ENCODE measurements at regions not wholly inside any gene's neighbourhood (a gene's known extent, or its start where the extent isn't known, plus 50 kb on each side); places are given as distances from the start of the nearest gene placed in this dataset.

- Histone ChIP-seq H3K9ac (ENCODE audit: low read depth, low read length) (no peak overlapping the region), H3K4me2 (ENCODE audit: insufficient read depth, low read length) (no peak overlapping the region), H3K4me1 (ENCODE audit: insufficient read depth, low read length) (no peaks in the 10 kb centered on the region), H3K27ac (ENCODE audit: low read length) (no peak overlapping the region), H3K4me3 (ENCODE audit: low read depth in 1 of 2, low read length in 2 of 2) (no peak overlapping the region), H3K36me3 (ENCODE audit: insufficient read depth, low read length) (no peaks in the 10 kb centered on the region), H3K9me3 (ENCODE audit: insufficient read depth, low read length, severe bottlenecking) (no peaks in the 10 kb centered on the region), H4K20me1 (ENCODE audit: insufficient read depth, low read length) (no peaks in the 10 kb centered on the region), H3K79me2 (ENCODE audit: insufficient read depth, low read length) (no peaks in the 10 kb centered on the region), H2AFZ (ENCODE audit: low read depth, low read length) (no peak overlapping the region), H3K27me3 (ENCODE audit: insufficient read depth, low read length, poor library complexity) (no peaks in the 10 kb centered on the region)
- TF ChIP-seq EZH2 (IDR thresholded peaks at IDR 0.05; ENCODE audit: borderline replicate concordance, low read depth, low read length, severe bottlenecking) (no peak), CTCF (IDR thresholded peaks at IDR 0.05; ENCODE audit: borderline replicate concordance, extremely low read depth, low read length, poor library complexity, severe bottlenecking) (no peak)
- ATAC-seq (ENCODE audit: insufficient read depth, low read depth) = no peak
- DNase-seq = no peak
Observed at GRCh38 chr2:37816686-37817085, 108.4 kb upstream of the RMDN2 start.

- H3K9me3 ChIP-seq (ENCODE audit: insufficient read depth, low read length, severe bottlenecking) = no peaks in the 10 kb centered on the region
- no peaks in the 10 kb centered on the region for H4K20me1 ChIP-seq (ENCODE audit: insufficient read depth, low read length)
- no peaks in the 10 kb centered on the region for H3K4me1 ChIP-seq (ENCODE audit: insufficient read depth, low read length)
- TF ChIP-seq CTCF (IDR thresholded peaks at IDR 0.05; ENCODE audit: borderline replicate concordance, extremely low read depth, low read length, poor library complexity, severe bottlenecking) = no peak
- TF ChIP-seq EZH2 (IDR thresholded peaks at IDR 0.05; ENCODE audit: borderline replicate concordance, low read depth, low read length, severe bottlenecking) = no peak
- no peak overlapping the region for H3K9ac ChIP-seq (ENCODE audit: low read depth, low read length)
- no peaks in the 10 kb centered on the region for H3K36me3 ChIP-seq (ENCODE audit: insufficient read depth, low read length)
- no peak for ATAC-seq (ENCODE audit: insufficient read depth, low read depth)
- no peaks in the 10 kb centered on the region for H3K27me3 ChIP-seq (ENCODE audit: insufficient read depth, low read length, poor library complexity)
- no peak overlapping the region for H2AFZ ChIP-seq (ENCODE audit: low read depth, low read length)
- no peaks in the 10 kb centered on the region for H3K79me2 ChIP-seq (ENCODE audit: insufficient read depth, low read length)
- no peak overlapping the region for H3K27ac ChIP-seq (ENCODE audit: low read length)
- no peak overlapping the region for H3K4me3 ChIP-seq (ENCODE audit: low read depth in 1 of 2, low read length in 2 of 2)
- DNase-seq = no peak
- H3K4me2 ChIP-seq (ENCODE audit: insufficient read depth, low read length) = no peak overlapping the region
Observed at GRCh38 chr2:37819186-37819585, 105.9 kb upstream of the RMDN2 start.

GRCh38 chr2:37820471-37820986 is 104.6 kb upstream of the RMDN2 start:
- H3K27ac ChIP-seq (ENCODE audit: low read length) = no peak overlapping the region
- no peak for TF ChIP-seq CTCF (IDR thresholded peaks at IDR 0.05; ENCODE audit: borderline replicate concordance, extremely low read depth, low read length, poor library complexity, severe bottlenecking)
- no peak for TF ChIP-seq EZH2 (IDR thresholded peaks at IDR 0.05; ENCODE audit: borderline replicate concordance, low read depth, low read length, severe bottlenecking)
- H2AFZ ChIP-seq (ENCODE audit: low read depth, low read length) = no peak overlapping the region
- no peaks in the 10 kb centered on the region for H3K4me1 ChIP-seq (ENCODE audit: insufficient read depth, low read length)
- no peaks in the 10 kb centered on the region for H4K20me1 ChIP-seq (ENCODE audit: insufficient read depth, low read length)
- no peak overlapping the region for H3K4me3 ChIP-seq (ENCODE audit: low read depth in 1 of 2, low read length in 2 of 2)
- H3K27me3 ChIP-seq (ENCODE audit: insufficient read depth, low read length, poor library complexity) = no peaks in the 10 kb centered on the region
- H3K79me2 ChIP-seq (ENCODE audit: insufficient read depth, low read length) = no peaks in the 10 kb centered on the region
- no peaks in the 10 kb centered on the region for H3K9me3 ChIP-seq (ENCODE audit: insufficient read depth, low read length, severe bottlenecking)
- DNase-seq (no peak), ATAC-seq (ENCODE audit: insufficient read depth, low read depth) (no peak)
- no peak overlapping the region for H3K4me2 ChIP-seq (ENCODE audit: insufficient read depth, low read length)
- H3K36me3 ChIP-seq (ENCODE audit: insufficient read depth, low read length) = no peaks in the 10 kb centered on the region
- H3K9ac ChIP-seq (ENCODE audit: low read depth, low read length) = no peak overlapping the region

GRCh38 chr2:37825586-37825985 is 99.5 kb upstream of the RMDN2 start:
- H3K4me3 ChIP-seq (ENCODE audit: low read depth in 1 of 2, low read length in 2 of 2) = no peak overlapping the region
- H3K4me2 ChIP-seq (ENCODE audit: insufficient read depth, low read length) = no peak overlapping the region
- no peak overlapping the region for H3K9ac ChIP-seq (ENCODE audit: low read depth, low read length)
- H4K20me1 ChIP-seq (ENCODE audit: insufficient read depth, low read length) = no peaks in the 10 kb centered on the region
- H2AFZ ChIP-seq (ENCODE audit: low read depth, low read length) = no peak overlapping the region
- DNase-seq (no peak), ATAC-seq (ENCODE audit: insufficient read depth, low read depth) (no peak)
- H3K36me3 ChIP-seq (ENCODE audit: insufficient read depth, low read length) = no peaks in the 10 kb centered on the region
- no peaks in the 10 kb centered on the region for H3K9me3 ChIP-seq (ENCODE audit: insufficient read depth, low read length, severe bottlenecking)
- no peaks in the 10 kb centered on the region for H3K4me1 ChIP-seq (ENCODE audit: insufficient read depth, low read length)
- TF ChIP-seq CTCF (IDR thresholded peaks at IDR 0.05; ENCODE audit: borderline replicate concordance, extremely low read depth, low read length, poor library complexity, severe bottlenecking) (no peak), EZH2 (IDR thresholded peaks at IDR 0.05; ENCODE audit: borderline replicate concordance, low read depth, low read length, severe bottlenecking) (no peak)
- H3K27ac ChIP-seq (ENCODE audit: low read length) = no peak overlapping the region
- no peaks in the 10 kb centered on the region for H3K27me3 ChIP-seq (ENCODE audit: insufficient read depth, low read length, poor library complexity)
- no peaks in the 10 kb centered on the region for H3K79me2 ChIP-seq (ENCODE audit: insufficient read depth, low read length)

Measured in DND-41 (cell line).